Vagina (tissue), 2 donors: ENCODE measurements at regions not wholly inside any gene's neighbourhood (a gene's known extent, or its start where the extent isn't known, plus 50 kb on each side); places are given as distances from the start of the nearest gene placed in this dataset.
A peak's percentile ranks its signal among the peaks of the same experiment; 100 is the strongest.

Source experiments
- DNase-seq, 2 donors: peaks; one replicate each; pipeline ENCODE4 v3.0.0-alpha.2; 2017; ENCODE audit errors: extremely low spot score in 2 of 2
- H3K27ac ChIP-seq: fragments of 200-600 bp; sonication (generic); one replicate; pipeline ENCODE4 v1.5.1; 2019
- H3K27me3 ChIP-seq: fragments of 200-600 bp; sonication (generic); one replicate; pipeline ENCODE4 v1.5.1; 2019
- H3K36me3 ChIP-seq, 2 donors: fragments of 200-600 bp; sonication (generic); one replicate each; pipeline ENCODE4 v1.5.1; 2017 to 2019
- H3K4me1 ChIP-seq: fragments of 200-600 bp; sonication (generic); one replicate; pipeline ENCODE4 v1.5.1; 2019
- H3K4me3 ChIP-seq, 2 donors: fragments of 200-600 bp; sonication (generic); 1 replicate in 1 of 2; 2 replicates in 1 of 2; pipeline ENCODE4 v1.5.1; 2016 to 2019
- H3K9me3 ChIP-seq: fragments of 200-600 bp; sonication (generic); one replicate; pipeline ENCODE4 v1.5.1; 2019
- CTCF ChIP-seq, 3 experiments: fragments of 450-650 bp in 2 of 3; fragments of 200-600 bp in 1 of 3; sonication (generic) in 1 of 3; IDR thresholded peaks; one replicate each; pipeline ENCODE4 v1.5.1; 2017 to 2019; ENCODE audit warnings: antibody characterized with exemption in 3 of 3, mild to moderate bottlenecking in 2 of 3, moderate library complexity in 2 of 3
- POLR2AphosphoS5 ChIP-seq, 2 donors: sonication (generic); formaldehyde crosslinking; IDR thresholded peaks; one replicate each; pipeline ENCODE4 v1.9.0; 2017; ENCODE audit warnings: antibody characterized with exemption in 2 of 2, mild to moderate bottlenecking in 2 of 2, low read depth in 1 of 2; ENCODE audit not compliant: insufficient read depth in 1 of 2
- intact Hi-C: fragments of 100-400 bp; cut with DNase I; formaldehyde crosslinking; loops from one replicate; pipeline ENCODE4 v1.15.1; 2023

GRCh38 chr1:869499-870244 lies 54.1 kb upstream of the SAMD11 start:
- no peaks in the 10 kb centered on the region for H3K9me3 ChIP-seq
- no peak overlapping the region for H3K27ac ChIP-seq
- H3K4me1 ChIP-seq: peaks cover 8% of the 10 kb centered on the region
- H3K4me3 ChIP-seq: no peak overlapping the region
- DNase-seq: no peak
- H3K36me3 ChIP-seq: no peaks in the 10 kb centered on the region
- intact Hi-C loops: no loop called here
- H3K27me3 ChIP-seq: no peaks in the 10 kb centered on the region
- TF ChIP-seq POLR2AphosphoS5 (IDR thresholded peaks at IDR 0.05; ENCODE audit: insufficient read depth in 1 of 2, low read depth in 1 of 2): no peak
- TF ChIP-seq CTCF (IDR thresholded peaks at IDR 0.05): peak in 2 of 3 experiments; percentile 40 to 81
